SK-N-SH (cell line): ENCODE measurements at regions not wholly inside any gene's neighbourhood (a gene's known extent, or its start where the extent isn't known, plus 50 kb on each side); places are given as distances from the start of the nearest gene placed in this dataset.

Experiments
- CTCF ChIA-PET: fragments of 300-600, 350-600 bp; formaldehyde crosslinking; extraction: SDS; loops from one replicate; lab custom pipeline; 2021; lab: Yijun Ruan, JAX
- POLR2A ChIA-PET: fragments of 350-600 bp; sonication (Branson Sonifier 250); formaldehyde crosslinking; extraction: SDS; loops from one replicate; lab custom pipeline; 2020; ENCODE audit warnings: antibody characterized with exemption, inconsistent platforms; lab: Yijun Ruan, JAX
- DNase-seq: peaks from one replicate; pipeline ENCODE4 v3.0.0; 2012
- H2AFZ ChIP-seq: fragments of 200-600 bp; sonication (generic); 2 replicates; pipeline ENCODE4 v1.8.1; 2016; ENCODE audit warnings: antibody characterized with exemption, mild to moderate bottlenecking, low read depth
- H3F3A ChIP-seq: fragments of 200-600 bp; sonication (generic); replicated peaks from 2 replicates; pipeline ENCODE3; 2016; ENCODE audit warnings: antibody characterized with exemption, mild to moderate bottlenecking; ENCODE audit not compliant: insufficient read depth
- H3K27ac ChIP-seq, 2 experiments: fragments of 200-500 bp in 1 of 2; fragments of 200-600 bp in 1 of 2; sonication (Bioruptor generic) in 1 of 2; sonication (generic), shearing (Covaris generic) in 1 of 2; 2 replicates each; pipeline versions ENCODE4 v1.5.1 to v1.6.1; 2014 to 2016; ENCODE audit warnings: low read depth in 2 of 2, inconsistent platforms in 1 of 2, low read length in 1 of 2, mild to moderate bottlenecking in 1 of 2, mixed read lengths in 1 of 2
- H3K27me3 ChIP-seq: fragments of 200-600 bp; sonication (generic), shearing (Covaris generic); 2 replicates; pipeline ENCODE4 v1.6.1; 2016; ENCODE audit warnings: mixed run types; ENCODE audit not compliant: insufficient read depth
- H3K36me3 ChIP-seq, 2 experiments: fragments of 200-500 bp in 1 of 2; fragments of 200-600 bp in 1 of 2; sonication (Bioruptor generic) in 1 of 2; sonication (generic) in 1 of 2; replicated peaks in 1 of 2; 2 replicates each; pipeline versions ENCODE3 to v1.5.1; 2014 to 2016; ENCODE audit warnings: low read length in 1 of 2, mild to moderate bottlenecking in 1 of 2; ENCODE audit not compliant: insufficient read depth in 2 of 2, control insufficient read depth in 1 of 2
- H3K4me1 ChIP-seq, 2 experiments: fragments of 200-500 bp in 1 of 2; fragments of 200-600 bp in 1 of 2; sonication (Bioruptor generic) in 1 of 2; sonication (generic), shearing (Covaris generic) in 1 of 2; 2 replicates each; pipeline versions ENCODE4 v1.5.1 to v1.6.1; 2014 to 2016; ENCODE audit warnings: low read depth in 1 of 2, low read length in 1 of 2, mixed run types in 1 of 2; ENCODE audit not compliant: insufficient read depth in 2 of 2, control insufficient read depth in 1 of 2
- H3K4me2 ChIP-seq: fragments of 200-600 bp; sonication (generic), shearing (Covaris generic); 2 replicates; pipeline ENCODE4 v1.6.1; 2017; ENCODE audit warnings: mixed run types
- H3K4me3 ChIP-seq, 2 experiments: fragments of 200-500 bp in 1 of 2; fragments of 200-600 bp in 1 of 2; sonication (Bioruptor generic) in 1 of 2; sonication (generic), shearing (Covaris generic) in 1 of 2; 2 replicates each; pipeline versions ENCODE4 v1.5.1 to v1.8.1; 2014 to 2016; ENCODE audit warnings: low read depth in 2 of 2, inconsistent platforms in 1 of 2, low read length in 1 of 2, mild to moderate bottlenecking in 1 of 2, mixed read lengths in 1 of 2, moderate library complexity in 1 of 2
- H3K79me2 ChIP-seq: fragments of 200-600 bp; sonication (generic); 2 replicates; pipeline ENCODE4 v1.8.1; 2017; ENCODE audit warnings: mild to moderate bottlenecking; ENCODE audit not compliant: insufficient read depth
- H3K9ac ChIP-seq: fragments of 200-600 bp; sonication (generic); 2 replicates; pipeline ENCODE4 v1.6.1; 2017; ENCODE audit warnings: mixed run types
- H3K9me2 ChIP-seq: fragments of 200-600 bp; sonication (generic); 2 replicates; pipeline ENCODE4 v1.6.1; 2017; ENCODE audit warnings: mixed run types
- H3K9me3 ChIP-seq: fragments of 200-600 bp; sonication (generic); 2 replicates; pipeline ENCODE4 v1.6.1; 2017; ENCODE audit warnings: mixed run types, mild to moderate bottlenecking, moderate library complexity
- H4K20me1 ChIP-seq: fragments of 200-600 bp; sonication (generic); 2 replicates; pipeline ENCODE4 v1.6.1; 2017; ENCODE audit warnings: mild to moderate bottlenecking, mixed run types; ENCODE audit not compliant: insufficient read depth
- CHD2 ChIP-seq: fragments of 150-350 bp; IDR thresholded peaks from 2 replicates; pipeline ENCODE4 v1.6.1; 2018; ENCODE audit warnings: low read length; ENCODE audit not compliant: partially characterized antibody
- CTCF ChIP-seq: fragments of 200-600 bp; sonication (generic); IDR thresholded peaks from 2 replicates; pipeline ENCODE4 v1.6.1; 2017; ENCODE audit warnings: antibody characterized with exemption, mild to moderate bottlenecking, moderate library complexity
- EZH2phosphoT487 ChIP-seq: fragments of 200-600 bp; sonication (generic); IDR thresholded peaks from 2 replicates; pipeline ENCODE4 v1.6.1; 2017; ENCODE audit warnings: low read depth, mixed run types, mild to moderate bottlenecking, antibody characterized with exemption, moderate library complexity, borderline replicate concordance
- FOSL2 ChIP-seq: IDR thresholded peaks from 2 replicates; pipeline ENCODE4 v1.4.0; 2012; ENCODE audit warnings: low read depth, mild to moderate bottlenecking, moderate library complexity, borderline replicate concordance
- FOXJ3 ChIP-seq: sonication (generic); formaldehyde crosslinking; IDR thresholded peaks from 2 replicates; pipeline ENCODE4 v1.5.1; 2020; ENCODE audit warnings: mild to moderate bottlenecking, missing genetic modification reagents
- FOXM1 ChIP-seq: IDR thresholded peaks from 2 replicates; pipeline ENCODE4 v1.4.0; 2012; ENCODE audit warnings: low read depth, mild to moderate bottlenecking
- GABPA ChIP-seq: IDR thresholded peaks from 2 replicates; pipeline ENCODE4 v1.4.0; 2012; ENCODE audit warnings: low read depth, mild to moderate bottlenecking
- GATA2 ChIP-seq: sonication (generic); formaldehyde crosslinking; IDR thresholded peaks from 2 replicates; pipeline ENCODE4 v1.5.0; 2020; ENCODE audit warnings: mild to moderate bottlenecking, missing genetic modification reagents
- JUND ChIP-seq: IDR thresholded peaks from 2 replicates; pipeline ENCODE4 v1.4.0; 2012
- NFIC ChIP-seq: IDR thresholded peaks from 2 replicates; pipeline ENCODE4 v1.4.0; 2012; ENCODE audit warnings: borderline replicate concordance
- NRF1 ChIP-seq: IDR thresholded peaks from 2 replicates; pipeline ENCODE4 v1.6.1; 2012; ENCODE audit warnings: low read depth, mild to moderate bottlenecking, low read length
- RAD21 ChIP-seq: IDR thresholded peaks from 2 replicates; pipeline ENCODE4 v1.6.1; 2012; ENCODE audit warnings: mild to moderate bottlenecking, low read length
- RCOR1 ChIP-seq: fragments of 150-350 bp; IDR thresholded peaks from 2 replicates; pipeline ENCODE4 v1.6.1; 2017; ENCODE audit warnings: antibody characterized with exemption, low read length
- REST ChIP-seq: IDR thresholded peaks from 2 replicates; pipeline ENCODE4 v1.6.1; 2012; ENCODE audit warnings: mild to moderate bottlenecking, low read depth, low read length, moderate library complexity
- RFX5 ChIP-seq: IDR thresholded peaks from 2 replicates; pipeline ENCODE4 v1.6.1; 2012; ENCODE audit warnings: mild to moderate bottlenecking, improper control_type of control experiment, low read length
- WGBS: methylation state at CpG from one replicate; pipeline ENCODE4 v1.1.6; 2017; ENCODE audit warnings: low lambda C conversion rate; 5-methylcytosine and 5-hydroxymethylcytosine counted together

- Histone ChIP-seq H3K79me2 (no peaks in the 10 kb centered on the region), H2AFZ (no peak overlapping the region), H3K4me3 (no peak overlapping the region), H3K4me2 (no peak overlapping the region), H3K9me3 (no peaks in the 10 kb centered on the region), H3K27me3 (peaks cover 12% of the 10 kb centered on the region), H4K20me1 (no peaks in the 10 kb centered on the region), H3K27ac (no peak overlapping the region), H3K4me1 (no peaks in the 10 kb centered on the region), H3K9ac (no peak overlapping the region), H3F3A (no peaks in the 10 kb centered on the region), H3K9me2 (no peaks in the 10 kb centered on the region), H3K36me3 (no peaks in the 10 kb centered on the region)
- POLR2A ChIA-PET: no interaction called here
- WGBS: 13% methylated on average over 3 of the region's 3 CpGs
- DNase-seq: no peak
- CTCF ChIA-PET: interaction anchor here (1.4 kb wide), 1 partner anchor 217 kb away, joined by 3 read pairs; no protein-coding TSS in a partner anchor
- TF ChIP-seq RAD21 (no peak), NFIC (no peak), RCOR1 (no peak), JUND (no peak)
Measured at GRCh38 chr22:22388494-22388893, 120.0 kb downstream of the ZNF280B start.

GRCh38 chr22:22389467-22389866 lies 119.1 kb downstream of the ZNF280B start:
- Histone ChIP-seq H3K9ac (no peak overlapping the region), H4K20me1 (no peaks in the 10 kb centered on the region), H2AFZ (no peak overlapping the region), H3K4me2 (no peak overlapping the region), H3K27me3 (peaks cover 12% of the 10 kb centered on the region), H3K79me2 (no peaks in the 10 kb centered on the region), H3K9me3 (peaks cover 6% of the 10 kb centered on the region; the same call in 1 of the 2 replicates), H3K4me1 (no peaks in the 10 kb centered on the region), H3K36me3 (no peaks in the 10 kb centered on the region), H3K9me2 (no peaks in the 10 kb centered on the region), H3K4me3 (no peak overlapping the region), H3F3A (no peaks in the 10 kb centered on the region), H3K27ac (no peak overlapping the region)
- DNase-seq: no peak
- POLR2A ChIA-PET: no interaction called here
- CTCF ChIA-PET: no interaction called here
- TF ChIP-seq EZH2phosphoT487 (no peak), REST (no peak), RFX5 (no peak), FOXJ3 (CRISPR knock-in tag) (no peak), NFIC (no peak)
- 78% methylated on average over 5 of the region's 5 CpGs for WGBS

- Histone ChIP-seq H3K27ac (no peak overlapping the region), H3K4me3 (no peak overlapping the region), H3K36me3 (no peaks in the 10 kb centered on the region), H3F3A (no peaks in the 10 kb centered on the region), H3K4me2 (no peak overlapping the region), H3K27me3 (peaks cover 7% of the 10 kb centered on the region), H3K4me1 (no peaks in the 10 kb centered on the region), H3K9me2 (no peaks in the 10 kb centered on the region), H2AFZ (no peak overlapping the region), H3K9me3 (peaks cover 6% of the 10 kb centered on the region; the same call in 1 of the 2 replicates), H3K9ac (no peak overlapping the region), H3K79me2 (no peaks in the 10 kb centered on the region), H4K20me1 (no peaks in the 10 kb centered on the region)
- ChIA-PET CTCF (interaction anchor here (1.0 to 1.4 kb wide), 3 partner anchors 9 to 33 kb away, joined by 3 to 4 read pairs (median 4); no protein-coding TSS in a partner anchor), POLR2A (no interaction called here)
- no peak for DNase-seq
- 44% methylated on average over 4 of the region's 4 CpGs for WGBS
- TF ChIP-seq CTCF (no peak), GABPA (no peak), RAD21 (no peak), NRF1 (no peak), FOXM1 (no peak), GATA2 (CRISPR knock-in tag) (no peak), CHD2 (no peak), FOSL2 (no peak)
Measured at GRCh38 chr22:22390989-22391388, 117.6 kb downstream of the ZNF280B start.
